ENCODE measurements at regions not wholly inside any gene's neighbourhood (a gene's known extent, or its start where the extent isn't known, plus 50 kb on each side); places are given as distances from the start of the nearest gene placed in this dataset.

- WGBS: 65% methylated on average over 2 of the region's 2 CpGs
- H3K27me3 ChIP-seq: no peaks in the 10 kb centered on the region
- peaks cover 0 to 7% (median 3%) of the 10 kb centered on the region in 4 donors for H3K4me1 ChIP-seq
- no peak overlapping the region for H3K4me3 ChIP-seq
- intact Hi-C loops (cut with DNase I): no loop called here
- TF ChIP-seq POLR2AphosphoS5 (IDR thresholded peaks at IDR 0.05) (no peak), EP300 (IDR thresholded peaks at IDR 0.05) (no peak), CTCF (IDR thresholded peaks at IDR 0.05) (no peak), POLR2A (IDR thresholded peaks at IDR 0.05; ENCODE audit: low read depth) (no peak)
- H3K9me3 ChIP-seq: peaks cover 0 to 7% (median 0%) of the 10 kb centered on the region in 4 donors
- DNase-seq (ENCODE audit: extremely low spot score): no peak
- no peak overlapping the region for H3K27ac ChIP-seq (replicated peaks in 1 of 4)
- no peaks in the 10 kb centered on the region for H3K36me3 ChIP-seq
Measured at GRCh38 chr9:81150016-81150625, 539.2 kb downstream of the TLE1 start.

- H3K27me3 ChIP-seq: no peaks in the 10 kb centered on the region
- no peak for DNase-seq (ENCODE audit: extremely low spot score)
- peaks cover 0 to under 1% (median under 1%) of the 10 kb centered on the region in 4 donors for H3K4me1 ChIP-seq
- H3K27ac ChIP-seq (replicated peaks in 1 of 4): no peak overlapping the region
- WGBS: 89% methylated on average over 4 of the region's 4 CpGs
- no peaks in the 10 kb centered on the region for H3K9me3 ChIP-seq
- H3K4me3 ChIP-seq: no peak overlapping the region
- no peaks in the 10 kb centered on the region for H3K36me3 ChIP-seq
- no peak for TF ChIP-seq CTCF (IDR thresholded peaks at IDR 0.05)
- no peak for TF ChIP-seq POLR2AphosphoS5 (IDR thresholded peaks at IDR 0.05)
- TF ChIP-seq EP300 (IDR thresholded peaks at IDR 0.05): no peak
- no peak for TF ChIP-seq POLR2A (IDR thresholded peaks at IDR 0.05; ENCODE audit: low read depth)
- intact Hi-C loops (cut with DNase I): no loop called here
Measured at GRCh38 chr9:81146684-81147337, 542.5 kb downstream of the TLE1 start.

- no peak overlapping the region for H3K4me3 ChIP-seq
- no peaks in the 10 kb centered on the region for H3K4me1 ChIP-seq
- 60% methylated on average over 3 of the region's 3 CpGs for WGBS
- H3K27me3 ChIP-seq: no peaks in the 10 kb centered on the region
- intact Hi-C loops (cut with DNase I): no loop called here
- no peak overlapping the region for H3K27ac ChIP-seq (replicated peaks in 1 of 4)
- H3K36me3 ChIP-seq: no peaks in the 10 kb centered on the region
- TF ChIP-seq POLR2AphosphoS5 (IDR thresholded peaks at IDR 0.05): no peak
- DNase-seq (ENCODE audit: extremely low spot score): no peak
- no peaks in the 10 kb centered on the region for H3K9me3 ChIP-seq
Measured at GRCh38 chr9:81146241-81146640, 543.1 kb downstream of the TLE1 start.

GRCh38 chr9:81145331-81145963, 543.9 kb downstream of the TLE1 start:
- 82% methylated on average over 10 of the region's 10 CpGs for WGBS
- TF ChIP-seq POLR2AphosphoS5 (IDR thresholded peaks at IDR 0.05) (no peak), EP300 (IDR thresholded peaks at IDR 0.05) (no peak), CTCF (IDR thresholded peaks at IDR 0.05) (no peak), POLR2A (IDR thresholded peaks at IDR 0.05; ENCODE audit: low read depth) (no peak)
- intact Hi-C loops (cut with DNase I): no loop called here
- H3K4me1 ChIP-seq: no peaks in the 10 kb centered on the region
- H3K4me3 ChIP-seq: no peak overlapping the region
- DNase-seq (ENCODE audit: extremely low spot score): no peak
- H3K36me3 ChIP-seq: no peaks in the 10 kb centered on the region
- no peak overlapping the region for H3K27ac ChIP-seq (replicated peaks in 1 of 4)
- no peaks in the 10 kb centered on the region for H3K27me3 ChIP-seq
- no peaks in the 10 kb centered on the region for H3K9me3 ChIP-seq

GRCh38 chr9:81141961-81142360, 547.4 kb downstream of the TLE1 start:
- Histone ChIP-seq H3K27me3 (no peaks in the 10 kb centered on the region), H3K4me3 (no peak overlapping the region), H3K27ac (replicated peaks in 1 of 4) (no peak overlapping the region), H3K36me3 (no peaks in the 10 kb centered on the region), H3K9me3 (no peaks in the 10 kb centered on the region), H3K4me1 (no peaks in the 10 kb centered on the region)
- no peak for TF ChIP-seq CTCF (IDR thresholded peaks at IDR 0.05)
- no peak for TF ChIP-seq POLR2AphosphoS5 (IDR thresholded peaks at IDR 0.05)
- no peak for TF ChIP-seq POLR2A (IDR thresholded peaks at IDR 0.05; ENCODE audit: low read depth)
- no peak for TF ChIP-seq EP300 (IDR thresholded peaks at IDR 0.05)
- intact Hi-C loops (cut with DNase I): no loop called here
- no peak for DNase-seq (ENCODE audit: extremely low spot score)
- WGBS: 76% methylated on average over 1 of the region's 1 CpG
